H1 (cell line): ENCODE measurements at regions not wholly inside any gene's neighbourhood (a gene's known extent, or its start where the extent isn't known, plus 50 kb on each side); places are given as distances from the start of the nearest gene placed in this dataset.

Source experiments
- CEBPB ChIP-seq: IDR thresholded peaks from 2 replicates; pipeline ENCODE4 v1.6.1; 2012; ENCODE audit warnings: low read depth, low read length
- RNF2 ChIP-seq: fragments of 200-900, 300-1000 bp; sonication (generic); IDR thresholded peaks from 2 replicates; pipeline ENCODE4 v1.7.1; 2016; ENCODE audit warnings: borderline replicate concordance, low read depth, mild to moderate bottlenecking, antibody characterized with exemption, low read length; ENCODE audit not compliant: poor library complexity, severe bottlenecking; ENCODE audit errors: missing control alignments
- TCF12 ChIP-seq: IDR thresholded peaks from 2 replicates; pipeline ENCODE4 v1.6.1; 2011; ENCODE audit warnings: low read depth, mild to moderate bottlenecking, low read length
- TF ChIP-seq, protein P1 (sequence below): IDR thresholded peaks from 2 replicates; pipeline ENCODE4 v1.6.1; 2011; ENCODE audit warnings: low read depth, mild to moderate bottlenecking, low read length; ENCODE audit not compliant: insufficient read depth

DNA sequence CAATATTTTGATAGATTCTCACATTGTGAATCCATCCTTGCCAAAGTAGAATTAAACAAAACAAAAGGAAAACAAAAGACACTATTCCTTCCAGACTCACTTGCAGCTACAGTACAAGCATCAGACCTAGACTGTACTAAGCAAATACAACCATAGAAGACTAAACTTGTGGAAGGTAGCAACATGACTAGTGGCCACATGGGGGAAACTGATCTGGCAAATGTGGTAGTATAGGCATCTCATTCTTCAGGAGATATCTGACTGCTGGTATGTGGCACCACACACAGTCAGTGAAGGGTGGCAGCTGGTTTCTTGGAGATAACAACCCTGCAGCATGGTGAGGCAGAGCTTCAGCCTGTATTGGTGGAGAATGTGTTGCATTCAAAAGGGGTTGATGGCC, 81.0 kb upstream of the ACVR2A start (continued):
- TF ChIP-seq RNF2 (no peak), CEBPB (no peak), TCF12 (no peak)
- TF ChIP-seq, protein P1, sequence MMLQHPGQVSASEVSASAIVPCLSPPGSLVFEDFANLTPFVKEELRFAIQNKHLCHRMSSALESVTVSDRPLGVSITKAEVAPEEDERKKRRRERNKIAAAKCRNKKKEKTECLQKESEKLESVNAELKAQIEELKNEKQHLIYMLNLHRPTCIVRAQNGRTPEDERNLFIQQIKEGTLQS, result no peak
- TF ChIP-seq, all 59 proteins: peak for 0
